Uterus (tissue), 3 donors: ENCODE measurements at regions not wholly inside any gene's neighbourhood (a gene's known extent, or its start where the extent isn't known, plus 50 kb on each side); places are given as distances from the start of the nearest gene placed in this dataset.

Experiments used
- DNase-seq, 2 donors: peaks; one replicate each; pipeline ENCODE4 v3.0.0-alpha.2; 2019 to 2020
- H3K27ac ChIP-seq, 2 donors: fragments of 200-600 bp; sonication (generic); 1 replicate in 1 of 2; 2 replicates in 1 of 2; pipeline ENCODE4 v1.5.1; 2016 to 2018
- H3K27me3 ChIP-seq, 2 donors: fragments of 200-600 bp; sonication (generic); one replicate each; pipeline ENCODE4 v1.5.1; 2018 to 2019; ENCODE audit warnings: control low read depth in 1 of 2
- H3K36me3 ChIP-seq, 2 donors: fragments of 200-600 bp; sonication (generic); one replicate each; pipeline ENCODE4 v1.5.1; 2019; ENCODE audit warnings: control low read depth in 1 of 2
- H3K4me1 ChIP-seq, 2 donors: fragments of 200-600 bp; sonication (generic); one replicate each; pipeline ENCODE4 v1.5.1; 2018 to 2019; ENCODE audit warnings: control low read depth in 1 of 2
- H3K4me3 ChIP-seq, 2 donors: fragments of 200-600 bp; sonication (generic); 1 replicate in 1 of 2; 2 replicates in 1 of 2; pipeline ENCODE4 v1.5.1; 2018 to 2019; ENCODE audit warnings: mild to moderate bottlenecking in 1 of 2
- H3K9me3 ChIP-seq, 2 donors: fragments of 200-600 bp; sonication (generic); one replicate each; pipeline ENCODE4 v1.5.1; 2019; ENCODE audit warnings: control low read depth in 1 of 2
- POLR2A ChIP-seq, 2 donors: fragments of 450-650 bp; IDR thresholded peaks; one replicate each; pipeline ENCODE4 v1.6.1; 2016; ENCODE audit warnings: antibody characterized with exemption in 2 of 2, mild to moderate bottlenecking in 1 of 2, moderate library complexity in 1 of 2
- intact Hi-C: fragments of 100-400 bp; cut with DNase I; formaldehyde crosslinking; loops from one replicate; pipeline ENCODE4 v1.15.1; 2023; ENCODE audit warnings: low total_unique reads
- TF ChIP-seq, protein P1 (sequence below), 4 experiments: fragments of 200-600 bp in 2 of 4; fragments of 450-650 bp in 2 of 4; sonication (generic) in 2 of 4; IDR thresholded peaks; one replicate each; pipeline ENCODE4 v1.5.1; 2016 to 2019; ENCODE audit warnings: antibody characterized with exemption in 4 of 4, mild to moderate bottlenecking in 2 of 4, moderate library complexity in 1 of 4
- donor health status: DM: yes; HTN: yes; CAD: no.

DNA sequence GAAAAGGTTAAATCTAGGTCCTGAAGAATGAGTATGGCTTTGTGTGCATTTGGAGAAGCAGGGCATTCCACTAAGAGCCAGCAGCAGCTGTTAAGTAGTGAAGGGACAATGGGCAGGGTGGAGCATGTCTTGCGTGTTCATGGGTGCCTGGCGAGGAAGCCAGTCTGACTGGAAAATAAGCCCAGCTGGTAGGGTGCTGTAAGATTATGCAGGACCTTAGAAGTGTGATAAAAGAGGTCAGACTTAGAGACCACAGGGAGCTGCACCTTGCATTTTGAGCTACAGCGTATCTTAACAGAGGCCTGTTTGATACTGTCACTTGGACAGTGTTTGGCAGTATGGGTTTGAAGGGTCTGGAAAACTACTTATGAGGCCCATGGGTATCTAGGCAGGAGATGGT is 131.7 kb upstream of the ELL2 start:
- H3K4me3 ChIP-seq: no peak overlapping the region
- H3K4me1 ChIP-seq: no peaks in the 10 kb centered on the region
- DNase-seq: no peak
- H3K27me3 ChIP-seq: no peaks in the 10 kb centered on the region
- no peaks in the 10 kb centered on the region for H3K9me3 ChIP-seq
- intact Hi-C loops: no loop called here
- TF ChIP-seq, protein P1, sequence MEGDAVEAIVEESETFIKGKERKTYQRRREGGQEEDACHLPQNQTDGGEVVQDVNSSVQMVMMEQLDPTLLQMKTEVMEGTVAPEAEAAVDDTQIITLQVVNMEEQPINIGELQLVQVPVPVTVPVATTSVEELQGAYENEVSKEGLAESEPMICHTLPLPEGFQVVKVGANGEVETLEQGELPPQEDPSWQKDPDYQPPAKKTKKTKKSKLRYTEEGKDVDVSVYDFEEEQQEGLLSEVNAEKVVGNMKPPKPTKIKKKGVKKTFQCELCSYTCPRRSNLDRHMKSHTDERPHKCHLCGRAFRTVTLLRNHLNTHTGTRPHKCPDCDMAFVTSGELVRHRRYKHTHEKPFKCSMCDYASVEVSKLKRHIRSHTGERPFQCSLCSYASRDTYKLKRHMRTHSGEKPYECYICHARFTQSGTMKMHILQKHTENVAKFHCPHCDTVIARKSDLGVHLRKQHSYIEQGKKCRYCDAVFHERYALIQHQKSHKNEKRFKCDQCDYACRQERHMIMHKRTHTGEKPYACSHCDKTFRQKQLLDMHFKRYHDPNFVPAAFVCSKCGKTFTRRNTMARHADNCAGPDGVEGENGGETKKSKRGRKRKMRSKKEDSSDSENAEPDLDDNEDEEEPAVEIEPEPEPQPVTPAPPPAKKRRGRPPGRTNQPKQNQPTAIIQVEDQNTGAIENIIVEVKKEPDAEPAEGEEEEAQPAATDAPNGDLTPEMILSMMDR (IDR thresholded peaks at IDR 0.05): no peak
- H3K36me3 ChIP-seq: no peaks in the 10 kb centered on the region
- no peak overlapping the region for H3K27ac ChIP-seq

DNA sequence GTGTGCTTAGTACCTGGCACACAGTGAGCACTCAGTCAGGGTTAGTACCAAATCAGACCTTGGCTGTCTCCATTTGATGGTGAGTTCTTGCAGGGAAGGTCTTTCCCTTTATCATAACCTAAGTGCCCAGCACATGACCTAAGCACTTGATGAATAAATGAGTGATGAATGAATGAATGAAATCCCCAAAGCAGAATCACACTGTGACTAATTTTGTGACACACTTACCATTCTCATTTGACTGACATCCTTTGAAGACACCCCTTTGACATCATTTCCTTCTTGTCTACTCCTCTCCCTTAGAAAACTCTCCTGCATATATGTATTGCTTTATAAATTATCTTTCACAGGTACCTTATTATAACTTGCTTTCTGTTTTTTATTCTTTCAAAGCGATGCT is 130.2 kb upstream of the ELL2 start:
- no peak for DNase-seq
- H3K27ac ChIP-seq: no peak overlapping the region
- H3K36me3 ChIP-seq: no peaks in the 10 kb centered on the region
- intact Hi-C loops: no loop called here
- H3K4me1 ChIP-seq: no peaks in the 10 kb centered on the region
- no peaks in the 10 kb centered on the region for H3K9me3 ChIP-seq
- no peak for TF ChIP-seq POLR2A (IDR thresholded peaks at IDR 0.05)
- TF ChIP-seq, protein P1 (IDR thresholded peaks at IDR 0.05): no peak
- H3K27me3 ChIP-seq: no peaks in the 10 kb centered on the region
- H3K4me3 ChIP-seq: no peak overlapping the region

DNA sequence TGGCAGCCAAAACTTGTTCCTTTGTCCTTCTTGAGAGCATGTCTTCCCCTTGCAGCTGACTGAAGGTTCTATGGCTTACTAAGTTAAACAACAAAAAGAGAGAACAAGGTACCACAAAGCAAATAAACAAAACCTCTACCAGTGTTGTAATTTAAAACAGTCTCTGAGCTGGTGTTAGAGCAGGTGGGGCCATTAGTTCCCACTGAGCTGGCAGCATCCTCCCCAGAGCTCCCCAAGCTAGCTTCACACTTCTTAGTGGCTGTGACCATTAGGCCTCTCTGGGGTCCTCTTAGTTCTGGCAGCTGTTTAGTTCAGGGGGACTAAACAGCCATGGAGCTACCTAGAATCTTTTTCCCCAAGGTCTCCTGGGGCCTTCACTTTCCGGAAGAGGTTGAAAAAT is 128.6 kb upstream of the ELL2 start:
- H3K27ac ChIP-seq: no peak overlapping the region
- no peaks in the 10 kb centered on the region for H3K36me3 ChIP-seq
- no peaks in the 10 kb centered on the region for H3K4me1 ChIP-seq
- intact Hi-C loops: no loop called here
- no peak overlapping the region for H3K4me3 ChIP-seq
- DNase-seq: no peak
- no peak for TF ChIP-seq POLR2A (IDR thresholded peaks at IDR 0.05)
- TF ChIP-seq, protein P1 (IDR thresholded peaks at IDR 0.05): no peak
- no peaks in the 10 kb centered on the region for H3K9me3 ChIP-seq
- H3K27me3 ChIP-seq: no peaks in the 10 kb centered on the region

DNA sequence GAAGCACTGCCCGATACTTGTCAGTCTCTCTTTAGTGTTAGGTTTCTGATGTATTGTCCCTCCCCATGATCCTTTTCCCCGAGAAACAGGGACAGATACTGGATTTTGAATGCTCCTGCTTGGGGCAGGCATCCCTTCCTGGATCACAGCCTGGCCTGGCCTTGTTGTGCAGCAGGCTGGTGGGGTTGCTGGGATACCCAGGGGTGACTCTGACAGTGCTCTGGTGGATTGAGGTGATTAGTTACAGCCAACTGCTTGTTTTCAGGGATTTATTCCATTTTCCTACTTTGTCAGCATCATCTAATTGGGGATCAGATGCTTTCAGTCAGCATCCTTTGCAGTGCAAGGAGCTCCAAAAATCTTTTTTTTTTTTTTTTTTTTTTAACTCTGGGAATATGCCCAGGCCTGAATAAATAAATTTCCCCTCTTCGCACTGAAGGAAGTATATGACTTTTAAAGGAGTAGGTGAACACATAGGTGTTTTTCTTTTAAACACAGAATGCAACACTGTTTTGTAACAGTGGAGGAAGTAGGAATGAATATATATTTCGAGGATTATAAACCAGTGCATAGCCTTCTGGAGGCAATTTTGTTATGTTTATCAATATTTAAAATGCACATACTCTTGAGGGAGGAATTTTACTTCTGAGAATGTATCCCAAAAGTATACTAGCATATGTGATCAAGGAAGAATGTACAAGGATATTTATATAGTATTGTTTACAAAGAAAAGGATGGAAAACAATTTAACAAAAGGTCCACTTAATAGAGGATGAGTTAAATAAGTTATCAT is 127.3 kb upstream of the ELL2 start:
- no peaks in the 10 kb centered on the region for H3K4me1 ChIP-seq
- intact Hi-C loops: no loop called here
- no peak for DNase-seq
- no peak overlapping the region for H3K4me3 ChIP-seq
- no peak overlapping the region for H3K27ac ChIP-seq
- H3K27me3 ChIP-seq: no peaks in the 10 kb centered on the region
- H3K36me3 ChIP-seq: no peaks in the 10 kb centered on the region
- no peaks in the 10 kb centered on the region for H3K9me3 ChIP-seq
- TF ChIP-seq, protein P1 (IDR thresholded peaks at IDR 0.05): no peak
- no peak for TF ChIP-seq POLR2A (IDR thresholded peaks at IDR 0.05)

DNA sequence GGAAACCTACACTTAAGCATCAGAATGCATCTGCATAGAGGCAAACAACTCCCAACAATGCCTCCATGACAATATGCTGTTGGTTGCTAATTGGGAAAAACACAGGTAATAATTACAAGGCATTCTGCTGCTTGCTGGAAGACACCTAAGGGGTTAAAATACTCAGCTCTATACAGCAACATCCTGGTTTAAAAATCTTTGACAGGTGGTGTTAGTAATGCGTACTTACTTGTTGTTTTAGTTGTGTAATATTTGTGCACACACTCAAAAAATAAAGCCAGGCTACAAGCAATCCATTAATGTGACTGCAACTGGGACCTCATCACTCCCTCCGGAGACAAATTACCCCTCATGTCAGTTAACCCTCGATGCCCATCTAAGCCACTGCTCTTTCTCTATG is 126.3 kb upstream of the ELL2 start:
- TF ChIP-seq POLR2A (IDR thresholded peaks at IDR 0.05): no peak
- TF ChIP-seq, protein P1 (IDR thresholded peaks at IDR 0.05): no peak
- Histone ChIP-seq H3K36me3 (no peaks in the 10 kb centered on the region), H3K4me1 (no peaks in the 10 kb centered on the region), H3K4me3 (no peak overlapping the region), H3K9me3 (no peaks in the 10 kb centered on the region), H3K27me3 (no peaks in the 10 kb centered on the region), H3K27ac (no peak overlapping the region)
- DNase-seq: no peak
- intact Hi-C loops: no loop called here
